ENCODE measurements at regions not wholly inside any gene's neighbourhood (a gene's known extent, or its start where the extent isn't known, plus 50 kb on each side); places are given as distances from the start of the nearest gene placed in this dataset.

DNA sequence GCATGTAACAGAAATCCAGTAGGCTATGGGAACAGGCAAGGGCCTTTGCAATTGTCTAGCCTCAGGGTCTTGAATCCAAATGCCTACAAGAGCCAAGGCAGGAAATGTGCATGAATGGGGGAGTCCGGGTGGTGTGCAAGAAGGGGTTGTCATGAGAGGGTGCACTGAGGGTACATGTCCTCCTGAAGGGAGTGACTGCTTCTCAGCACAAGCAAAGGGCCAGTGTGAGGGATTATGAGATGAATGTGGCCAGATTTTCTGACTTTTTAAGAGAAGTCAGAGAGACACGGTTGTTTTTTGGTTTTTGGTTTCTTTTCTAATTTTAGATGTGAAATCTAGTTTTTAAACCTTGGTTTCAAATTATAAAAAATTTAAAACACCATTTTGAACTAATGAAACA lies 76.5 kb upstream of the LSM6 start:
- TF ChIP-seq SMAD4 (CRISPR knock-in tag; IDR thresholded peaks at IDR 0.05), result no peak
- TF ChIP-seq MLX (CRISPR knock-in tag; IDR thresholded peaks at IDR 0.05), result no peak
- no peak for TF ChIP-seq MXD4 (CRISPR knock-in tag; IDR thresholded peaks at IDR 0.05; ENCODE audit: borderline replicate concordance)
- TF ChIP-seq GTF2I (CRISPR knock-in tag; conservative IDR thresholded peaks at IDR 0.05), result no peak
- no peak for TF ChIP-seq ZNF138 (CRISPR knock-in tag; conservative IDR thresholded peaks at IDR 0.05)
- TF ChIP-seq JUN (CRISPR knock-in tag; IDR thresholded peaks at IDR 0.05), result no peak
- ATAC-seq (no peak), DNase-seq (ENCODE audit: low spot score) (no peak)
- Mint-ChIP-seq H3K4me3 (no peak overlapping the region), H3K27me3 (ENCODE audit: low read depth) (no peaks in the 10 kb centered on the region), H3K36me3 (no peaks in the 10 kb centered on the region), H3K9me3 (no peaks in the 10 kb centered on the region), H3K4me1 (0 out of 2 replicates have a peak, but pooled peaks cover 2% of the 10 kb centered on the region), H3K27ac (no peak overlapping the region)
- ChIA-PET CTCF (no interaction called here), POLR2A (no interaction called here)

GRCh38 chr4:146098397-146098796 lies 77.1 kb upstream of the LSM6 start:
- H3K27ac Mint-ChIP-seq, result no peak overlapping the region
- DNase-seq (ENCODE audit: low spot score) (no peak), ATAC-seq (no peak)
- H3K4me3 Mint-ChIP-seq, result no peak overlapping the region
- CTCF ChIA-PET, result no interaction called here
- 0 out of 2 replicates have a peak, but pooled peaks cover 1% of the 10 kb centered on the region for H3K4me1 Mint-ChIP-seq
- no peaks in the 10 kb centered on the region for H3K9me3 Mint-ChIP-seq
- POLR2A ChIA-PET, result no interaction called here
- no peaks in the 10 kb centered on the region for H3K36me3 Mint-ChIP-seq
- no peaks in the 10 kb centered on the region for H3K27me3 Mint-ChIP-seq (ENCODE audit: low read depth)
- TF ChIP-seq NR2C2 (CRISPR knock-in tag; IDR thresholded peaks at IDR 0.05) (no peak), MAX (CRISPR knock-in tag; IDR thresholded peaks at IDR 0.05) (no peak), CREM (CRISPR knock-in tag; IDR thresholded peaks at IDR 0.05) (no peak), ZNF423 (CRISPR knock-in tag; IDR thresholded peaks at IDR 0.05) (no peak), NR1H2 (CRISPR knock-in tag; IDR thresholded peaks at IDR 0.05) (no peak), NFE2L1 (CRISPR knock-in tag; IDR thresholded peaks at IDR 0.05) (no peak), ARID4B (CRISPR knock-in tag; IDR thresholded peaks at IDR 0.05; ENCODE audit: borderline replicate concordance) (no peak), ZNF396 (CRISPR knock-in tag; IDR thresholded peaks at IDR 0.05; ENCODE audit: borderline replicate concordance) (no peak), AFF4 (CRISPR knock-in tag; IDR thresholded peaks at IDR 0.05; ENCODE audit: borderline replicate concordance) (no peak), EMX1 (CRISPR knock-in tag; IDR thresholded peaks at IDR 0.05) (no peak), ZNF121 (CRISPR knock-in tag; IDR thresholded peaks at IDR 0.05) (no peak), SMAD4 (CRISPR knock-in tag; IDR thresholded peaks at IDR 0.05) (no peak), MLX (CRISPR knock-in tag; IDR thresholded peaks at IDR 0.05) (no peak), CBFB (CRISPR knock-in tag; IDR thresholded peaks at IDR 0.05; ENCODE audit: low read depth) (no peak), AR (CRISPR knock-in tag; IDR thresholded peaks at IDR 0.05) (no peak)
- TF ChIP-seq, protein P1, sequence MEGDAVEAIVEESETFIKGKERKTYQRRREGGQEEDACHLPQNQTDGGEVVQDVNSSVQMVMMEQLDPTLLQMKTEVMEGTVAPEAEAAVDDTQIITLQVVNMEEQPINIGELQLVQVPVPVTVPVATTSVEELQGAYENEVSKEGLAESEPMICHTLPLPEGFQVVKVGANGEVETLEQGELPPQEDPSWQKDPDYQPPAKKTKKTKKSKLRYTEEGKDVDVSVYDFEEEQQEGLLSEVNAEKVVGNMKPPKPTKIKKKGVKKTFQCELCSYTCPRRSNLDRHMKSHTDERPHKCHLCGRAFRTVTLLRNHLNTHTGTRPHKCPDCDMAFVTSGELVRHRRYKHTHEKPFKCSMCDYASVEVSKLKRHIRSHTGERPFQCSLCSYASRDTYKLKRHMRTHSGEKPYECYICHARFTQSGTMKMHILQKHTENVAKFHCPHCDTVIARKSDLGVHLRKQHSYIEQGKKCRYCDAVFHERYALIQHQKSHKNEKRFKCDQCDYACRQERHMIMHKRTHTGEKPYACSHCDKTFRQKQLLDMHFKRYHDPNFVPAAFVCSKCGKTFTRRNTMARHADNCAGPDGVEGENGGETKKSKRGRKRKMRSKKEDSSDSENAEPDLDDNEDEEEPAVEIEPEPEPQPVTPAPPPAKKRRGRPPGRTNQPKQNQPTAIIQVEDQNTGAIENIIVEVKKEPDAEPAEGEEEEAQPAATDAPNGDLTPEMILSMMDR (IDR thresholded peaks at IDR 0.05), result no peak

Measured in WTC11 (cell line).